ENCODE measurements at regions not wholly inside any gene's neighbourhood (a gene's known extent, or its start where the extent isn't known, plus 50 kb on each side); places are given as distances from the start of the nearest gene placed in this dataset.
A peak's percentile ranks its signal among the peaks of the same experiment; 100 is the strongest.

- no peak for DNase-seq
Observed at GRCh38 chr18:74023220-74023619, 124.4 kb downstream of the FBXO15 start.

DNA sequence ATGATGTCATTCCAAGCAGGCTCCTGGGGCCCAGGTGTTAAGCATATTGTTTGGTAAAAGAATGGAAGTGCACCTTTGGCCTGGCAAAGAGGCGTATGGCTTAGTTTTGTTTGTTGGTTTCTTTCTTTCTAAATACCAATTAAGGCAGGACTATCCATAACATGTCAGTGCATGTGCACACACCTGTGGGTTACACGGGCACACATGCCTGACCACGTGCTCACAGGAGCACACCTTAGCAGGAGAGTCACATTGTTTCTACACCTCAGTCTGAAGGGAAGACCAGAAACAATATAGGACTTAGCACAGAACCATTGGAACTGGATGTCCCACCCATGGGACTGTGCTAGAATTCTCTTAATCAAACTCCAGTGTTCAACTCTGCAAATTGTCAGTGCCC is 127.8 kb downstream of the FBXO15 start:
- no peak for DNase-seq

DNA sequence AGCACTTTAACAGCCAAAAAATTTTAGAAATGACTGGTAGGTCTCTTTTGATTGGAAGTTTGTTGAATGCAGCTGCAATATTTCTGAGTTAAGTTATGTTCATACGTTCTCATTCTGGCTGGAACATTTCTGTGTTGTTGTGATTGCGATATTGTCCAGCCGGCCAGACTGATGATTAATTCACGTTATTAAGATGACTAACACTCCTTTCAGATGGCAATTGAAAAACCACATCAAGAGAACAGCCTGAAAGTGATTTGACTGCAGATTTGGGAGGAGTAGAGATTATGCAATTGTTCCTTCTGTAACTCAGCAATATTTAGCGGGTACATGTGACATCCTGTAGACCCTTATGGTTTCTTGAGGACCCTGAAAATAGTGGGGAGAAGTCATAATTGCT is 133.7 kb downstream of the FBXO15 start:
- DNase-seq, result no peak

DNA sequence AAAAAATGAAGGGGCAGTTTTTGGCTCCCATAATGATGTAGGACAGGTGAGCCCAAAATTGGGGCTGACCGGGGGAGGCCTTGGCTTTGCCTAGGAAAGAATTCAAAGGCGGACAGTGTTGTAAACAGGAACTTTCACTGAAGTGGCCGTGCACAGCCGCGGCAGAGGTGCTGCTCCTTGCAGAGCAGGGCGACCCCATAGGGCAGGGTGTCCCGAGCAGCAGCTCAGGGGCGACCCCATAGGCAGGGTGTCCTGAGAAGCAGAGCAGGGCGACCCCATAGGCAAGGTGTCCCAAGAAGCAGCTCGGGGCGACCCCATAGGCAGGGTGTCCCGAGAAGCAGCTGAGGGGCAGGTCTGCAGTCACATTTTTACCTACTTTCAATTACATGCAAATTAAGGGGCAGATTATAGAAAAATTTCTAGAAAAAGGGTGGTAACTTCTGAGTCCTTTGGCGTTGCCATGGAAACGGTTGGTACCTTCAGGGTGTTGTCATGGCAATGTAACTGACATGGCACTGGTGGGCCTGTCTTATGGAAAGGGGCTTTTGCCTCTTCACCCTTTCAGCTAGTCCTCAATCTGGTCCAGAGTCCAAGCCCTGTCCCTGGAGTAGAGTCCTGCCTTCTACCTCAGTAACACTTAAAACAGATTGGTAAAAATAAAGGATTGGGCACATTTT is 134.5 kb downstream of the FBXO15 start:
- no peak for DNase-seq

- DNase-seq, result no peak
Observed at GRCh38 chr18:74006143-74006542, 141.5 kb downstream of the FBXO15 start.

DNA sequence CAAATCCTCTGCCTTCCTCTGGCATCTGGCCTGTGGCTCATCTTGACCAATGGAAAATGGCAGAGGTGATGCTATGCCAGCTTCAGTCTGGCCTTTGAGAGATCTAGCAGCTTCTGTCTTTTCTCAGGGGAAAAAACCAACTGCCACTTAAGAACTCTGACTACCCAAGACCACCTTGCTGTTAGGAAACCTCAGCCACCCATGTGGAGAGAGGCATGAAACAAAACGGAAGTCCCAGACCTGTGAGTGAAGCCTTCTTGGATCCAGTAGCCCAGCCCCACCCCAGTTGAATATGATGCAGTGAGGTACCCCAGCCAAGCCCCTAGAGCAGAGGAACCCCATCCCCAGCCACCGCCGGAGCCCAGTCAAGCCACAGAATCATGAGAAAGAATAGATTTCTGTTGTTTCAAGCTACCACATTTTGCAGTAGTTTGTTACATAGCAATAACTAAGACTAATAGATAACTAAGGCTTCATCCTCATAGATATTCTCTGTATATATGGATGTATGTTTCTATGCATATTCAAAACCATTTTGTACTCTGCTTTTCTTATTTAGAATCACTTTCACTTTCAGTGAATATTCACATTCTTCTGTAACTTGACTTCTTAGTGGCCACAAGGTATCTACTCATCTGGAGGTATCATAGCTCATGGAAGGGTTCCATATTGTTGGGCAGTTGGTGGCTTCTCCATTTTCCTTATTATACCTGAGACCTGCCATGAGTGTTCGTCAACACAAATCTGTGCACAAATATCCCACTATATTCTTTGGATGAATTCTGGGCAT is 142.1 kb downstream of the FBXO15 start:
- DNase-seq, result no peak

DNA sequence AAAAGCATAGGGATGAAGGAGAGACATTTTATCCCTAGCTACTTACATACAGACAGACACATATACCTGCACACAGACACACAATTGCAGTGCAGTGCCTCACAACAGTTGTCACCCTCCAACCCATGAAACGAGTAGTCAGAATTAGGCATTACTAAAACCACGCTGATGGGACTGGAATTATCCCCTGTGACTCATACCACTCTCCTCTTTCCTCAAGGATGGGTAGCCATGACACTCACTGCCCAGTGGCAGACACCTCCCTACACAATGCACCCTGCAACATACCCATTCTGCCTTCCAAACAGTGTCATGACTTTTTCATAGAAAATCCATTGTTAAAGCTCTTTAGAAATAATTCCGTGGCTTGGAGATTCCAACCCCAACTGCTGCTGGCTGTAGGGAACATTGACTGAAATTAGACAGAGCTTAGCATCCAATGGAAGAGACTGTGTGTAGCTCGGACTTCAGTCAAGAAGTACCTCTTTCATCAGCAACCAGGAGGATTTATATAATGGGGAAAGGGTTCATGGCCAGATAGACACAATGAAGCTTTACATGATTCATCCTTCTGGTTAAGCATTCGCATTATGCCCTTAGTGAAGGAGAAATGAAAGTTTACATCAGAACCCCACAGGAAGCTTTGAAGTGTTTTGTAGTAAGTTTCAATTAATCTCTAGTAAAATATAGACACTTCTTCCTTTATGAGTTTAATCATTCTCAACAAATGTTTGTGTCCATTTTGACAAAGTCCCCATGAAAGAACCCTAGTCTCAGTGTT is 155.2 kb downstream of the FBXO15 start:
- no peak for DNase-seq

- no peak for DNase-seq
Observed at GRCh38 chr18:73991570-73991969, 156.1 kb downstream of the FBXO15 start.

GRCh38 chr18:73990258-73990657 is 157.4 kb downstream of the FBXO15 start:
- no peak for DNase-seq

DNA sequence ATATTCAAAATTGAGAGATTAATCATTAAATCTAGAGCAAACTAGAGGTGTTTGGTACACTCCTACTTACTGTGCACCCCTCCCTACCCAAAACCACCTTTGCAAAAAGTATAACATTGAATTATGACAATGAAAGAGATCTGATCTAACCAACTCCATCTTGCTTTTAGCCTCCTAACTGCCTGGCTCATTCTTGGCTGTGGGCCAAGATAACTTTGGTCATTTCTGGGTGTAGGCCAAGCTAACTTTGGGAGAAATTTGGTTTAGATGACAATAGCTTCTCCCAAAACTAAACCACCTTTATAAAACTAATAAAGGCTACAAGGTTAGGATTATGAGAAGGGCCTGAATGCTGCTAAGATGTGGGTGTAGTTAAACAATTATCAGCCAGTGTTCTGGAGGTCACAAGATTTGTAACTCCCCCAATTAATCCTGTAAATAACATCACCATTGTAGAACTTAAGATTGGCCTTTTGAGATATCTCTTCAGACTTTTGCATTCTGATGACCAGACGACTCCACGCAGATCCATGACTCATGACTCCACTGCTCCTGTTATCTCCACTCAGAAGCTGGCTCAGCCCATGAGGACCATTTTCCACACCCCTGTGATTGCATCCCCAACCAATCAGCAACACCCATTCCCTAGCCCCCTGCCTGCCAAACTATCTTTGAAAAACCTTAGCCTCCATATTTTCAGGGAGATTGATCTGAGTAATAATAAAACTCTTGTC is 160.2 kb downstream of the FBXO15 start:
- no peak for DNase-seq

GRCh38 chr18:73986711-73987110 is 160.9 kb downstream of the FBXO15 start:
- no peak for DNase-seq

DNA sequence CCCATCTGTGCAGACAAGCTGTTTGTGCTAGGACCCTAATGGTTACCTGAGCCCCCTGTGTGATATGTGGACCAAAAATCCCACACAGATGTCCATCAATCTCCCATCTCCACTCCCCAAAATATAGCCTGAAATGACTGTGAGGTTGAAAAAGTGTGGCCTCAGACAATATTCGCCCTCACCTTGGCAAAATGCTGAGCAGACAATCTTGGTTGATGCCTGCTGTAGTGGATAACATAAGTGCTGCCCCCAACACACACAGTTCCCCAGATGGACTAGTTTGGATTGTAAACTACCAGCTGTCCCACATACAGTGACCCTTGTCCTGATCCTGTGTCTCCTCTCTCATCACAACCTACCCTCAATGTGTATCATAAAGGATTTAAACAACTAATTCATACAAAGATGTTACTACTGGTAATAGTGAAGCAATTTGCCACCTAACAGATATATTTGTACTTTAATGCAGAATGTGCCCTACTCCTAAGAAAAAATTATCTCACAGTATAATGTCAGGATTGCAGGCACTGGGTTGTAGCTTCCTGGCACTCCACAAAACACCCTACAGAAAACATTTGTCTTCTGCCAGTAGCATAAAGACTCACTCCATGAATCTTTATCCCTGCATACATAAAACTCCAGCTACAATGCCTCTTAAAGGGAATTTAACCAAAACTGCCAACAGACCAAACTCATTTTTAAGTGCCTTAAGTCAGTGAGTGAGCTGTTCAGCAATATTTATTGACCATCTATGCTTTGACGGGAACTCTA is 161.6 kb downstream of the FBXO15 start:
- DNase-seq, result no peak

DNA sequence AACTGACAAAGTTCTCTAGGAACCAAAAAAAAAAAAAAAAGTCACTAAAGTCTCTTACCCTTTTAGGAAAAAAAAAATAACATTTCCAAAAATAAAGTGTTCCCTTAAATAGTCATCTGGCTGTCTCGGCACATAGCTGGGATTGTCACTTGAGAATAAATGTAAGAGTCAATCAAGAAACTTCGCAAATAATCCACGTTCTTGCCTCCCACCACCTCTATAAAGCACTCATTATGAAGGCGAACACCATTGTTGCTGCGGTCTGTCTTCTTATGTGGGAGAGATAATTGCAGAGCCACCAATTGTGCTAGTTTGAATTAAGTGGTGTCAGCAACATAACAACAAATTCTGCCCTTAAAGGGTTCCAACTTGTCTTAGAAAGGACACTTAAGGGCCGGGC is 163.7 kb downstream of the FBXO15 start:
- DNase-seq, result no peak

GRCh38 chr18:73983496-73983895 is 164.1 kb downstream of the FBXO15 start:
- DNase-seq, result no peak

GRCh38 chr18:73981796-73982195 is 165.8 kb downstream of the FBXO15 start:
- DNase-seq, result no peak

- DNase-seq, result no peak
Observed at GRCh38 chr18:73980289-73980979, 167.2 kb downstream of the FBXO15 start.

DNA sequence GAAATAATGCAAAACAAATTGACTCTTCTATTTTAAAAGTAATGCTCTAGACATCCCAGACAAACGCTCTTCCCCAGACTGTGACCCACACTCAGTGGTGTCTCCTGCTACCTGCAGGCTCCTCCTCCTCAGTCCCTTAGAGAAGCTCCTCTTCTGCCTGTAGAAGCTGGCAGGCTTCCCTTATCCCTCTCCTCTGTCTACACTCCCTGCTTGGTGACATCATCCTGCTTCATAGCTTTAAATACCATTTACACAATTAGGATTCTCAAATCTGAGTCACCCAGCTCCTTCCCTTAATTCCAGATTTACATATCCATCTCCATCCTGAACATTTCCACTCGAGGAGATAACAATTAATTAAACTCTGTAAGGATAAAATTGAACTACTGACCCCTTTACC is 167.9 kb downstream of the FBXO15 start:
- peak; percentile 45 for DNase-seq

GRCh38 chr18:73976433-73976832 is 171.2 kb downstream of the FBXO15 start:
- DNase-seq, result no peak

GRCh38 chr18:73975266-73975665 is 172.4 kb downstream of the FBXO15 start:
- DNase-seq, result no peak

DNA sequence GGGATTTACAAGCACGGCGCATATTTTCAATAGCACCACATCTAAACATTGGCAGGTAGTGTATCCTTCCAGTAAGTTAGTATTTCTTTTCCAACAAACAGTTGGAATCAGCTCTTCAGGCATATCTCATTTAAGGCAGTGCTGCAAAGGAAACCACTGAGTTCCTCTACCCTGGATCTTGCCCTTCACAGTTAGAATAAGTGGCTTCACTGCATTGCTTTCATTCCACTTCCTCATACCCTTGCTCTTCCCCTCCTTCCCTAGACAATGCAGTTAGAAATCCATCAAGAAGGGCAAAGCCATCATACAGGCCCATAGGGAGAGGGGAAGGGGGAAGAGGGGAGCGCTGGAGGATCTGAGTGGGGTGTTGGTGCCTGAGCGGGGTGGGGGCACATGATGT is 173.7 kb downstream of the FBXO15 start:
- no peak for DNase-seq

- no peak for DNase-seq
Observed at GRCh38 chr18:73966954-73967353, 180.7 kb downstream of the FBXO15 start.

DNA sequence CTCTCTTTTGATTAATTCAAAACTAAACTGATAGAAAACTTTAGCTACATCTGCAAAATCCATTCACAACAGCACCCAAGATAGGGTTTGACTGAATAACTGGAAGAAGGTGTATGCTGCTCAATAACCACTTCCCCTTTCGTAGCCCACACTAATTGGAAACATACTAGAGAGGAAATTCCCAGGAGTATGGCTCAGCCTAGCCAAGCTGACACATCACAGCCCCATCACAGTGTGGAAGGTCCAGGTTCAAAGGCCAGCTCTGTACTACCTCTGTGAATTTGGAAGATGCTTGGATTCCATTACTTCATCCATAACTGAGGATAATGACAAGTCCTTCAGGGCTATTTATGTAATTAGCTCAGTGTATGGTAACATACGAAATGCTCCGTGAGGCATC is 185.4 kb downstream of the FBXO15 start:
- no peak for DNase-seq

Data from amniotic stem cell (primary cell).